Thymus (tissue), 11 donors: ENCODE measurements at regions not wholly inside any gene's neighbourhood (a gene's known extent, or its start where the extent isn't known, plus 50 kb on each side); places are given as distances from the start of the nearest gene placed in this dataset.

ENCODE experiments used
- DNase-seq, 9 donors: peaks; one replicate each; pipeline ENCODE4 v3.0.0-alpha.2; 2013; ENCODE audit warnings: low spot score in 9 of 9, low read depth in 6 of 9, missing footprints in 1 of 9
- H3K27ac ChIP-seq, 2 donors: one replicate each; pipeline ENCODE4 v1.5.1; 2013; ENCODE audit warnings: control low read depth in 1 of 2, low read depth in 1 of 2, low read length in 1 of 2, mild to moderate bottlenecking in 1 of 2, moderate library complexity in 1 of 2
- H3K27me3 ChIP-seq, 2 donors: one replicate each; pipeline ENCODE4 v1.5.1; 2013; ENCODE audit warnings: low read length in 1 of 2; ENCODE audit not compliant: control insufficient read depth in 2 of 2, insufficient read depth in 1 of 2
- H3K36me3 ChIP-seq, 2 donors: one replicate each; pipeline ENCODE4 v1.5.1; 2013; ENCODE audit warnings: low read length in 1 of 2, mild to moderate bottlenecking in 1 of 2, moderate library complexity in 1 of 2; ENCODE audit not compliant: control insufficient read depth in 2 of 2, insufficient read depth in 2 of 2
- H3K4me1 ChIP-seq, 2 donors: one replicate each; pipeline ENCODE4 v1.5.1; 2013; ENCODE audit warnings: low read length in 2 of 2; ENCODE audit not compliant: control insufficient read depth in 2 of 2, insufficient read depth in 2 of 2
- H3K4me3 ChIP-seq, 2 donors: one replicate each; pipeline ENCODE4 v1.5.1; 2013; ENCODE audit warnings: low read length in 2 of 2, control low read depth in 1 of 2, mild to moderate bottlenecking in 1 of 2
- H3K9me3 ChIP-seq, 2 donors: one replicate each; pipeline ENCODE4 v1.5.1; 2013; ENCODE audit warnings: low read length in 1 of 2, mild to moderate bottlenecking in 1 of 2; ENCODE audit not compliant: control insufficient read depth in 2 of 2, insufficient read depth in 1 of 2
- WGBS: extraction: QIAGEN DNeasy Blood & Tissue Kit; methylation state at CpG from one replicate; pipeline ENCODE4 v1.1.7; 2013; 5-methylcytosine and 5-hydroxymethylcytosine counted together
- donor health status: healthy.

DNA sequence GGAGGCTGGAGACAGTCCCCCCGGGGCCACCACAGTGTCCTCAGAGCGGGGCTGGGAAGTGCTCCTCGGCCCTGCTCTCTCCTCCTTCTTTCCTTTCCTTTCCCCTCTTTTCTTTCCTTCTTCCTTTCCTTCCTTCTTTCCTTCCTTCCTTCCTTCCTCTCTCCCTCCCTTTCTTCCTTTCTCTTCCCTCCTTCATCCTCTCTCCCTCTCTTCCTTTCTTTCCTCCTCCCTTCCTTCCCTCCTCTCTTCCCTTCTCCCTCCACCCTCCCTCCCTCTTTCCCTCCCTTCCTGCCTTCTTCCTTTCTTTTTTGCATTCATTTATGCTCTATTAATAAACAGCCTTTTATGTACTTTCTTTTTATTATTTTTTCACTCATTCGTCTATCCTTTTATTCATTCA lies 127.1 kb upstream of the TCERG1L start:
- Histone ChIP-seq H3K27ac (no peak overlapping the region), H3K36me3 (no peaks in the 10 kb centered on the region), H3K4me1 (no peaks in the 10 kb centered on the region), H3K4me3 (no peak overlapping the region), H3K27me3 (peaks cover 0 to 3% of the 10 kb centered on the region in 2 donors), H3K9me3 (no peaks in the 10 kb centered on the region)
- no peak for DNase-seq
- WGBS, result 84% methylated on average over 4 of the region's 4 CpGs

DNA sequence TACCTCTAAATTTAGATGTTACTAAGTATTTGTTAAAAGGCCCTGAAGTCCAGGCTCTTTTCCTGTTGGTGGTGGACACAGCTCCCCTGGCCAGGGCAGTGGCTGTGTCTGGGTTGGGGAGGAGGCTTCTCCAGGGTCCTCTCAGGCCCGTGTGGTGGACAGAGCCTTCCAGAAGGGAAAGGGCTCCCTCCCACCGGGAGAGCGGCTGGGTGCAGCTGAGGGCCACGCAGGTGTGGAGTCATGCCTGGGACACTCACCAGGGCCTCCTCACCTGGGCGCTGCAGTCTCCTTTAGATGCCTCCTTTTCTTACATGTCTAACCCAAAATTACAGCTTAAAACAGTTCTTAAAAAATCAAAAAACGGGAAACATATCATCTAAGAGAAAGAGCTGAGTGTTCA lies 128.2 kb upstream of the TCERG1L start:
- DNase-seq, result no peak
- no peaks in the 10 kb centered on the region for H3K36me3 ChIP-seq
- no peaks in the 10 kb centered on the region for H3K4me1 ChIP-seq
- H3K9me3 ChIP-seq, result no peaks in the 10 kb centered on the region
- WGBS, result 84% methylated on average over 6 of the region's 6 CpGs
- no peak overlapping the region for H3K27ac ChIP-seq
- H3K4me3 ChIP-seq, result no peak overlapping the region
- H3K27me3 ChIP-seq, result peaks cover 0 to 3% of the 10 kb centered on the region in 2 donors

DNA sequence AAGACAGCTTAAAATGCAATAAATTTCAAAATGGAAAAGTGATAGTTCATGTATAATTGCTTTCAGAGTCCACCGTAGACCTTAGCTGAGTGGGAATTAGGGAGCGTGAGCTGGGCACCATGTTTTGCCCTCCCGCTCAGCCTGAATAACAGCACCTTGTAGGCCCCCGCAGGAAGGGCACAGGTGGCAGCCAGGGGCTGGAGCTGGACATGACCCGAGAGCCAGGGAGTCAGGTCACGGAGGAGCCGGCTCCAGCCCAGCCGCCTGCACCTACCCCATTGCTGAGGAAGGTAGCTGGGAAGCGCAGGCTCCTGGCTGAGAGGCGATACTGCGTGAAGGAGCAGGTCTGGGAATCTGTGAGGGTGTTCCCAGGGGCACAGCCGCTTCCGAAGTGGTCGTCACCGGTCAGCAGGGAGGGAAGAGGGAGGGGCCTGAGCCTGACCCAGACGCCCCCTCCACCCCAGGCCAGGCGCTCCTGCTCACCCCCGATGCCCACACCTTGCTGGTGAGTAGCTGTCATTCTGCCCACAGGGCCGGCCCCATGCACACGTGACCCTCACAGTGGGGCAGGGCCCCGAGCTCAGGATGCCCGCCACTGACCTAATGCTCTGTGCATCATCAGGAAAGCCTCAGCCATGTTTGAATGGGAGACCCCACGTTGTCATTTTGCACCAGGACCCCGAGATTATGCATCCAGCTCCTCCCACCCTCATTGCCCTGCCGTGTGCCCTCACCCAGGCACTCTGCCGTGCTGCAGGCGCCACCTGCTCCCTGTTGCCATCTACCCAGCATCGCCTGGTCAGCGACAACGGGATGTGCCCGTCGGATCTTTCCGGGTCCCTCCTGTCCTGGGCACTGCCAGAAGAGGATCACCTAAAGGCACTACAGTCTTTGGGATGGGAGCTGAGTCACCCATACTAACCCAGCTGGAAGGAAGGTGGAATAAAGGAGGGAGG lies 129.2 kb upstream of the TCERG1L start:
- Histone ChIP-seq H3K27ac (no peak overlapping the region), H3K27me3 (peaks cover 0 to 3% of the 10 kb centered on the region in 2 donors), H3K36me3 (no peaks in the 10 kb centered on the region), H3K4me3 (no peak overlapping the region), H3K9me3 (no peaks in the 10 kb centered on the region), H3K4me1 (no peaks in the 10 kb centered on the region)
- DNase-seq, result no peak
- 83% methylated on average over 33 of the region's 33 CpGs for WGBS

DNA sequence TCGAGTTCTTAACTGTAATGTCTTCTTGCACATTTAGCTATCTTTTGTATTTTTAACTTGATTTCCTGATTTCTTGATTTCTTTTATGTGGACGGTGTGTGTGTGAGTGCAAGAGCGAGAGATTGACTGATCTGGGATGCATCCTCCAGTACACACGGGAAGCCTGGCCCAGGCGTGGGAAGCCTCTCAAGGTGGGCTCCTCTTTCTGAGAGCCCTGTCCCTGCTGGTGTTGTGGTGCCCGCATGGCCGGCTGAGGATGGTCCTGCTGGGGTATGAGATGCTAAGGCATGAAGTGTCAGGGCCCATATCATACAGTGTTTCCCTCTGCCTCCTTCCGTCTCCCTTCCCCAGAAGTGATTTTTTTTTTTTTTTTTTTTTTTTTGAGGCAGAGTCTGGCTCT lies 130.8 kb upstream of the TCERG1L start:
- no peak overlapping the region for H3K4me3 ChIP-seq
- 78% methylated on average over 8 of the region's 8 CpGs for WGBS
- H3K27ac ChIP-seq, result no peak overlapping the region
- no peak for DNase-seq
- no peaks in the 10 kb centered on the region for H3K4me1 ChIP-seq
- peaks cover 0 to 3% of the 10 kb centered on the region in 2 donors for H3K27me3 ChIP-seq
- no peaks in the 10 kb centered on the region for H3K9me3 ChIP-seq
- no peaks in the 10 kb centered on the region for H3K36me3 ChIP-seq

DNA sequence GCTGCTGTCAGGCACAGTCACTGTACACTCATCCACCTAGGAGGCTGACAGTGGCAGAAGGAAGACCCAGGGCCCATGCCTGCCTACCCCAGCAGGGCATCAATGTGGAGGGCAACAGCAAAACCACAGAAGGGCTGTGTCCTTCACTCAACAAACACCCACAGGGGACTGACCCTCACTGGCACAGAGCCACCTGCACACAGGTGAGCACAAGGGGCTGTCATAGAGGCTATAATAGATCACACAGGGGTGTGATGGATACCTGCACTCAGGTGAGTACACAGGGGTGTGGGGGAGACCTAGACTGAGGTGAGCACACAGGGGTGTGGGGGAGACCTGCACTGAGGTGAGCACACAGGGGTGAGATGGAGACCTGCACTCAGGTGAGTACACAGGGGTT lies 132.8 kb upstream of the TCERG1L start:
- Histone ChIP-seq H3K4me1 (no peaks in the 10 kb centered on the region), H3K36me3 (no peaks in the 10 kb centered on the region), H3K27me3 (peaks cover 0 to 3% of the 10 kb centered on the region in 2 donors), H3K9me3 (no peaks in the 10 kb centered on the region), H3K27ac (no peak overlapping the region), H3K4me3 (no peak overlapping the region)
- DNase-seq, result no peak

DNA sequence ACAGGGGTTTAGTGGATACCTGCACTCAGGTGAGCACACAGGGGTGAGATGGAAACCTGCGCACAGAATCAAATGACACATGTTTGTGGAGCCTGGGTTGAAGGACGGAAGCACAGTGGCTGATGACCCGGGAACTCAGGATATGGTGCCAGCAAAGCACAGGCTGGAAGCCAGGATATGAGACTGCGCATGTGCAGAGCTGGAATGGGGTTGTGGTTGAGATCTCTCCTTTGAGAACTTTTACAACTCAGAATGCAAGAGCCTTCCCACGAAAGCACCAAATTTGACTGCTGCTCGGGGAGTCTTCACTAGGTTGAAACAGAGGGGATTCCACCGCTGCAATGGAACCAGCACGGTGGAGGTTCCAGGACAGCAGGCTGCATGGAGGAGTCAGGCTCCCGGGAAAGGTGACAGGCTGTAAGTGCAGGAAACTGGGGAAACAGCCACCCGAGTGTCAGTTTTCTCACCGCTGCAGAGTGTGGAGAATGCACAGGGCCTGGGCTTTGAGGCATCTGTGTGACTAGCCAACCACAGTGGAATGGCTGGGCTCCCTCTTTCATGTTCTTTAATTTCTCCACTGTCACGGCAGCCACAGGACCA lies 133.4 kb upstream of the TCERG1L start:
- DNase-seq, result no peak
- Histone ChIP-seq H3K4me3 (no peak overlapping the region), H3K27me3 (peaks cover 0 to 3% of the 10 kb centered on the region in 2 donors), H3K27ac (no peak overlapping the region), H3K36me3 (no peaks in the 10 kb centered on the region), H3K4me1 (no peaks in the 10 kb centered on the region), H3K9me3 (no peaks in the 10 kb centered on the region)
- WGBS, result 52% methylated on average over 12 of the region's 12 CpGs

DNA sequence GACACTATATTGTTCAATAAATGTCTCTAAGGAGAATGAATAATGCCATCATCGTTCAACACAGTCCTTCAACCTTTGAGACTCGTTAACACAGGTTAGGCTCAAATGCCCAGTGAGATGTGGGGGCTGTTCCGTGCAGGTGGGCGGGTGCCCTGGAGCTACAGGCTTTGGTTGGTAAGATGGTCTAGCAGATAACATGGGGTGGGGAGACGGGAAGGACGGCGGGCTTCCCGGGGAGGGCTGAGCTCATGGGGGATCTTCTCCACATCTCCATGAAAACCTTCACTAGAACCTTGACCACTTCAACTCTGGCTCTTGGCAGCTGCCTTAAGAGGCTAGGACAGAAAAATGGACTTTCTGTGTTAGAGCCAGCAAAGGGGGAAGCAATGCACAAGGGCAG lies 134.1 kb upstream of the TCERG1L start:
- H3K9me3 ChIP-seq, result no peaks in the 10 kb centered on the region
- no peak overlapping the region for H3K27ac ChIP-seq
- H3K4me1 ChIP-seq, result no peaks in the 10 kb centered on the region
- H3K4me3 ChIP-seq, result no peak overlapping the region
- 84% methylated on average over 8 of the region's 8 CpGs for WGBS
- H3K27me3 ChIP-seq, result no peaks in the 10 kb centered on the region
- DNase-seq, result no peak
- H3K36me3 ChIP-seq, result no peaks in the 10 kb centered on the region

DNA sequence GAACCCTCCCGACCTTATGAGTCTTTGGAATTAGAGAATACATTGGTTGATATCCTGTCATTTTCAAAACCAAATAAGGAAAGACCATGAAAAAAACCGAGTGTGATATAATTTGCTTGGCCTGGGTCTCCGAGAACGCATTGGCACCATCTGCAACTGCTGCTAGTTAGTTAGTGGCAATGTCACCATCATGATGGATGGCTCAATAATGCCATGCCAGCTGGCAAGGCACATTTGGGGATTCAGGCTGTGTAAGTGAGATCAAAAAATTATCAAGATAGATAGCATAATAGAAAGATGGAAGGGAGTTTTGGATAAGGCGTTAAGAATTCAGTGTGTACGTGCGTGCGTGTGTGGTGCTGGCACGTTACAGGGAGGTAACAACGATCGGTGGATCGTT lies 134.7 kb upstream of the TCERG1L start:
- no peaks in the 10 kb centered on the region for H3K9me3 ChIP-seq
- 94% methylated on average over 12 of the region's 12 CpGs for WGBS
- no peaks in the 10 kb centered on the region for H3K27me3 ChIP-seq
- no peak for DNase-seq
- H3K4me3 ChIP-seq, result no peak overlapping the region
- H3K27ac ChIP-seq, result no peak overlapping the region
- H3K4me1 ChIP-seq, result no peaks in the 10 kb centered on the region
- no peaks in the 10 kb centered on the region for H3K36me3 ChIP-seq

DNA sequence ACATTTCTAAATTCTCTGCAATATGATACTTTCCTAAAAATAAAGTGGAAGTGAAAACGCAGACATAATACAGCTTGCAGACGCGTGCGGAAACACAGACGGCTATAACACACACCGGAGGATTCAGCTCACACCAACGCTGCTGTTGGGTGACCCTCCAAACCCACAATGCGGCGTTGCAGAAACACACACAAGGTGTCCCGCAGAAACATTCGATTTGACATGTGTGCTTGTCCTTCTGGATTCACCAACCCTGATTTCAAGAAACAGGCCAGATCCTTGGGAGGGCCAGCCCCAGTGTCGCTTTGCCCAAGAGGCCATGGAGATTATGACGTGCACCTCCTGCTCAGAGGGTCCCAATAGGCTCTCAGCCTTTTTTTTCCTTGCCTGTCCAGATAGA lies 136.7 kb upstream of the TCERG1L start:
- Histone ChIP-seq H3K36me3 (no peaks in the 10 kb centered on the region), H3K27me3 (peaks cover 4 to 13% of the 10 kb centered on the region in 2 donors), H3K9me3 (no peaks in the 10 kb centered on the region), H3K4me1 (no peaks in the 10 kb centered on the region), H3K4me3 (no peak overlapping the region), H3K27ac (no peak overlapping the region)
- no peak for DNase-seq
- 91% methylated on average over 13 of the region's 13 CpGs for WGBS
